Esophagus (tissue), 2 donors: ENCODE measurements at regions not wholly inside any gene's neighbourhood (a gene's known extent, or its start where the extent isn't known, plus 50 kb on each side); places are given as distances from the start of the nearest gene placed in this dataset.

Experiments
- H3K27ac ChIP-seq, 2 donors: one replicate each; pipeline ENCODE4 v1.5.1; 2013; ENCODE audit warnings: low read depth in 2 of 2, mild to moderate bottlenecking in 2 of 2, inconsistent platforms in 1 of 2, low read length in 1 of 2, moderate library complexity in 1 of 2
- H3K27me3 ChIP-seq, 2 donors: one replicate each; pipeline ENCODE4 v1.6.1; 2013; ENCODE audit warnings: low read length in 2 of 2, control low read depth in 1 of 2, mild to moderate bottlenecking in 1 of 2; ENCODE audit not compliant: insufficient read depth in 2 of 2, control insufficient read depth in 1 of 2
- H3K36me3 ChIP-seq, 2 donors: one replicate each; pipeline ENCODE4 v1.6.1; 2013; ENCODE audit warnings: low read length in 1 of 2; ENCODE audit not compliant: control insufficient read depth in 2 of 2, insufficient read depth in 2 of 2
- H3K4me1 ChIP-seq, 2 donors: one replicate each; pipeline ENCODE4 v1.6.1; 2013; ENCODE audit warnings: low read length in 1 of 2; ENCODE audit not compliant: control insufficient read depth in 2 of 2, insufficient read depth in 2 of 2
- H3K4me3 ChIP-seq, 2 donors: one replicate each; pipeline ENCODE4 v1.5.1; 2013; ENCODE audit warnings: low read length in 2 of 2, mild to moderate bottlenecking in 2 of 2, low read depth in 1 of 2, moderate library complexity in 1 of 2
- H3K9me3 ChIP-seq, 2 donors: one replicate each; pipeline ENCODE4 v1.6.1; 2013; ENCODE audit warnings: mild to moderate bottlenecking in 2 of 2, low read depth in 1 of 2, low read length in 1 of 2, moderate library complexity in 1 of 2; ENCODE audit not compliant: control insufficient read depth in 2 of 2, insufficient read depth in 1 of 2
- WGBS, 2 donors: extraction: QIAGEN DNeasy Blood & Tissue Kit; methylation state at CpG; one replicate each; pipeline ENCODE4 v1.1.7; 2013; 5-methylcytosine and 5-hydroxymethylcytosine counted together
- donor health status: healthy with polysubstance abuse.
- donor health status: Bipolar disorder and iron deficiency.

- Histone ChIP-seq H3K4me1 (no peaks in the 10 kb centered on the region), H3K27me3 (no peaks in the 10 kb centered on the region), H3K27ac (no peak overlapping the region), H3K9me3 (no peaks in the 10 kb centered on the region), H3K36me3 (no peaks in the 10 kb centered on the region), H3K4me3 (no peak overlapping the region)
- WGBS, 2 donors = 90 to 92% methylated on average over 7 of the region's 7 CpGs
Observed at GRCh38 chr14:55950135-55950534, 168.1 kb upstream of the PELI2 start.

GRCh38 chr14:55951341-55952206, 166.6 kb upstream of the PELI2 start:
- no peak overlapping the region for H3K27ac ChIP-seq
- H3K27me3 ChIP-seq = no peaks in the 10 kb centered on the region
- H3K9me3 ChIP-seq = no peaks in the 10 kb centered on the region
- no peak overlapping the region for H3K4me3 ChIP-seq
- 90 to 92% methylated on average over 9 of the region's 9 CpGs for WGBS, 2 donors
- no peaks in the 10 kb centered on the region for H3K4me1 ChIP-seq
- H3K36me3 ChIP-seq = no peaks in the 10 kb centered on the region

GRCh38 chr14:55954108-55954507, 164.1 kb upstream of the PELI2 start:
- Histone ChIP-seq H3K4me3 (no peak overlapping the region), H3K9me3 (no peaks in the 10 kb centered on the region), H3K27ac (no peak overlapping the region), H3K36me3 (no peaks in the 10 kb centered on the region), H3K27me3 (no peaks in the 10 kb centered on the region), H3K4me1 (no peaks in the 10 kb centered on the region)

GRCh38 chr14:55955175-55955574, 163.0 kb upstream of the PELI2 start:
- H3K27ac ChIP-seq = no peak overlapping the region
- H3K4me3 ChIP-seq = no peak overlapping the region
- WGBS, 2 donors = 61 to 65% methylated on average over 3 of the region's 3 CpGs

GRCh38 chr14:55957950-55958349, 160.3 kb upstream of the PELI2 start:
- Histone ChIP-seq H3K27me3 (no peaks in the 10 kb centered on the region), H3K9me3 (no peaks in the 10 kb centered on the region), H3K4me1 (no peaks in the 10 kb centered on the region), H3K4me3 (no peak overlapping the region), H3K36me3 (no peaks in the 10 kb centered on the region), H3K27ac (no peak overlapping the region)
- WGBS, 2 donors = 67 to 74% methylated on average over 7 of the region's 7 CpGs

More at GRCh38 chr14:55955175-55955574, 163.0 kb upstream of the PELI2 start:
- H3K36me3 ChIP-seq = no peaks in the 10 kb centered on the region
- no peaks in the 10 kb centered on the region for H3K27me3 ChIP-seq
- H3K4me1 ChIP-seq = no peaks in the 10 kb centered on the region
- no peaks in the 10 kb centered on the region for H3K9me3 ChIP-seq

GRCh38 chr14:55963295-55963694, 154.9 kb upstream of the PELI2 start:
- H3K4me1 ChIP-seq = no peaks in the 10 kb centered on the region
- no peaks in the 10 kb centered on the region for H3K36me3 ChIP-seq
- H3K27me3 ChIP-seq = no peaks in the 10 kb centered on the region
- no peaks in the 10 kb centered on the region for H3K9me3 ChIP-seq
- no peak overlapping the region for H3K27ac ChIP-seq
- no peak overlapping the region for H3K4me3 ChIP-seq

- no peaks in the 10 kb centered on the region for H3K4me1 ChIP-seq
- H3K9me3 ChIP-seq = no peaks in the 10 kb centered on the region
- no peaks in the 10 kb centered on the region for H3K27me3 ChIP-seq
- 84 to 90% methylated on average over 8 of the region's 8 CpGs for WGBS, 2 donors
- H3K27ac ChIP-seq = no peak overlapping the region
- H3K36me3 ChIP-seq = no peaks in the 10 kb centered on the region
- no peak overlapping the region for H3K4me3 ChIP-seq
Observed at GRCh38 chr14:55964091-55964490, 154.1 kb upstream of the PELI2 start.

GRCh38 chr14:55964821-55965220, 153.4 kb upstream of the PELI2 start:
- H3K27me3 ChIP-seq = no peaks in the 10 kb centered on the region
- WGBS, 2 donors = 62% methylated on average over 3 of the region's 3 CpGs
- H3K27ac ChIP-seq = no peak overlapping the region
- H3K36me3 ChIP-seq = no peaks in the 10 kb centered on the region
- no peaks in the 10 kb centered on the region for H3K9me3 ChIP-seq
- no peak overlapping the region for H3K4me3 ChIP-seq
- no peaks in the 10 kb centered on the region for H3K4me1 ChIP-seq

GRCh38 chr14:55965851-55966250, 152.4 kb upstream of the PELI2 start:
- H3K27me3 ChIP-seq = no peaks in the 10 kb centered on the region
- WGBS, 2 donors = 60 to 62% methylated on average over 2 of the region's 2 CpGs

GRCh38 chr14:55968741-55969140, 149.5 kb upstream of the PELI2 start:
- no peaks in the 10 kb centered on the region for H3K27me3 ChIP-seq

More at GRCh38 chr14:55965851-55966250, 152.4 kb upstream of the PELI2 start:
- Histone ChIP-seq H3K4me1 (no peaks in the 10 kb centered on the region), H3K36me3 (no peaks in the 10 kb centered on the region), H3K27ac (no peak overlapping the region), H3K9me3 (no peaks in the 10 kb centered on the region), H3K4me3 (no peak overlapping the region)

More at GRCh38 chr14:55968741-55969140, 149.5 kb upstream of the PELI2 start:
- H3K36me3 ChIP-seq = no peaks in the 10 kb centered on the region
- no peaks in the 10 kb centered on the region for H3K9me3 ChIP-seq
- no peaks in the 10 kb centered on the region for H3K4me1 ChIP-seq
- H3K27ac ChIP-seq = no peak overlapping the region
- H3K4me3 ChIP-seq = no peak overlapping the region
- 52 to 65% methylated on average over 3 of the region's 3 CpGs for WGBS, 2 donors
